AG04450 (cell line): ENCODE measurements at regions not wholly inside any gene's neighbourhood (a gene's known extent, or its start where the extent isn't known, plus 50 kb on each side); places are given as distances from the start of the nearest gene placed in this dataset.

Source experiments
- CTCF ChIA-PET: fragments of 300-600, 350-600 bp; formaldehyde crosslinking; extraction: SDS; loops from one replicate; lab custom pipeline; 2022; ENCODE audit warnings: antibody characterized with exemption, inconsistent platforms; lab: Charles Lee
- POLR2A ChIA-PET: fragments of 350-600 bp; formaldehyde crosslinking; extraction: SDS; loops from one replicate; lab custom pipeline; 2021; ENCODE audit warnings: antibody characterized with exemption, inconsistent platforms; lab: Yijun Ruan, JAX
- DNase-seq: peaks from one replicate; pipeline ENCODE4 v3.0.0-alpha.2; 2011; ENCODE audit warnings: low read depth, low spot score
- H3K27ac ChIP-seq: one replicate; pipeline ENCODE4 v1.5.1; 2012; ENCODE audit warnings: low read depth, low read length, control low read depth
- H3K27me3 ChIP-seq: one replicate; pipeline ENCODE4 v1.6.0; 2012; ENCODE audit warnings: low read length; ENCODE audit not compliant: control insufficient read depth, insufficient read depth
- H3K4me3 ChIP-seq: 2 replicates; pipeline ENCODE4 v1.5.1; 2011; ENCODE audit warnings: mild to moderate bottlenecking, low read depth, low read length, control low read depth
- H3K9me3 ChIP-seq: 2 replicates; pipeline ENCODE4 v1.5.1; 2012; ENCODE audit warnings: low read length; ENCODE audit not compliant: control insufficient read depth, insufficient read depth
- CTCF ChIP-seq: IDR thresholded peaks from 2 replicates; pipeline ENCODE4 v1.5.1; 2011; ENCODE audit warnings: low read depth, low read length, control low read depth, inconsistent platforms

GRCh38 chr22:49540084-49540912 is 287.4 kb downstream of the BRD1 start:
- CTCF ChIA-PET = no interaction called here
- TF ChIP-seq CTCF = no peak
- Histone ChIP-seq H3K4me3 (no peak overlapping the region), H3K27me3 (no peaks in the 10 kb centered on the region), H3K9me3 (peaks cover 60% of the 10 kb centered on the region), H3K27ac (no peak overlapping the region)
- no peak for DNase-seq
- POLR2A ChIA-PET = no interaction called here

GRCh38 chr22:49538006-49538405 is 289.7 kb downstream of the BRD1 start:
- Histone ChIP-seq H3K9me3 (peaks cover 69% of the 10 kb centered on the region), H3K27ac (no peak overlapping the region), H3K27me3 (no peaks in the 10 kb centered on the region), H3K4me3 (no peak overlapping the region)
- DNase-seq = no peak
- POLR2A ChIA-PET = no interaction called here
- TF ChIP-seq CTCF = no peak
- CTCF ChIA-PET = no interaction called here

GRCh38 chr22:49536571-49537131 is 291.0 kb downstream of the BRD1 start:
- POLR2A ChIA-PET = no interaction called here
- H3K27me3 ChIP-seq = no peaks in the 10 kb centered on the region
- DNase-seq = no peak
- H3K27ac ChIP-seq = no peak overlapping the region
- no peak for TF ChIP-seq CTCF
- no peak overlapping the region for H3K4me3 ChIP-seq
- CTCF ChIA-PET = no interaction called here
- peaks cover 77% of the 10 kb centered on the region for H3K9me3 ChIP-seq

- POLR2A ChIA-PET = no interaction called here
- Histone ChIP-seq H3K27me3 (no peaks in the 10 kb centered on the region), H3K4me3 (no peak overlapping the region), H3K27ac (no peak overlapping the region), H3K9me3 (peaks cover 77% of the 10 kb centered on the region)
- no peak for DNase-seq
- CTCF ChIA-PET = no interaction called here
- no peak for TF ChIP-seq CTCF
Measured at GRCh38 chr22:49535527-49536125, 292.0 kb downstream of the BRD1 start.

GRCh38 chr22:49535126-49535525 is 292.5 kb downstream of the BRD1 start:
- no peak for DNase-seq
- H3K27me3 ChIP-seq = no peaks in the 10 kb centered on the region
- peaks cover 77% of the 10 kb centered on the region for H3K9me3 ChIP-seq
- ChIA-PET CTCF (no interaction called here), POLR2A (no interaction called here)
- TF ChIP-seq CTCF = no peak
- no peak overlapping the region for H3K4me3 ChIP-seq
- no peak overlapping the region for H3K27ac ChIP-seq
